ENCODE measurements at regions not wholly inside any gene's neighbourhood (a gene's known extent, or its start where the extent isn't known, plus 50 kb on each side); places are given as distances from the start of the nearest gene placed in this dataset.

GRCh38 chr5:82526540-82526939 is 248.4 kb upstream of the RPS23 start:
- H3K9me2 ChIP-seq (replicated peaks; ENCODE audit: insufficient read depth, low read length) = no peaks in the 10 kb centered on the region
- no peaks in the 10 kb centered on the region for H3K27me3 ChIP-seq (replicated peaks; ENCODE audit: insufficient read depth, low read length)
- H3K36me3 ChIP-seq (replicated peaks; ENCODE audit: insufficient read depth, low read length) = no peaks in the 10 kb centered on the region
- H3K79me2 ChIP-seq (ENCODE audit: low read length) = no peaks in the 10 kb centered on the region
- no peaks in the 10 kb centered on the region for H3F3A ChIP-seq (ENCODE audit: insufficient read depth, low read length)
- no peak overlapping the region for H3K4me2 ChIP-seq (ENCODE audit: low read depth, low read length)
- H3K4me1 ChIP-seq (ENCODE audit: low read length) = no peaks in the 10 kb centered on the region
- H3K4me3 ChIP-seq (ENCODE audit: low read length) = no peak overlapping the region
- H3K27ac ChIP-seq (ENCODE audit: low read length) = no peak overlapping the region
- H2AFZ ChIP-seq (ENCODE audit: low read length) = no peak overlapping the region
- DNase-seq = no peak
- H3K9me3 ChIP-seq (replicated peaks; ENCODE audit: insufficient read depth, low read length) = no peaks in the 10 kb centered on the region
- H4K20me1 ChIP-seq (ENCODE audit: insufficient read depth, low read length) = no peaks in the 10 kb centered on the region
- no peak for TF ChIP-seq EZH2 (optimal IDR thresholded peaks at IDR 0.05; ENCODE audit: low read depth, low read length)
- no peak for TF ChIP-seq EZH2phosphoT487 (IDR thresholded peaks at IDR 0.05; ENCODE audit: low read length)
- TF ChIP-seq CTCF (IDR thresholded peaks at IDR 0.05; ENCODE audit: low read length) = no peak
- no peak overlapping the region for H3K9ac ChIP-seq (ENCODE audit: low read length)

- no peaks in the 10 kb centered on the region for H3K79me2 ChIP-seq (ENCODE audit: low read length)
- H3K27me3 ChIP-seq (replicated peaks; ENCODE audit: insufficient read depth, low read length) = no peaks in the 10 kb centered on the region
- no peaks in the 10 kb centered on the region for H3F3A ChIP-seq (ENCODE audit: insufficient read depth, low read length)
- H4K20me1 ChIP-seq (ENCODE audit: insufficient read depth, low read length) = no peaks in the 10 kb centered on the region
- H3K9me3 ChIP-seq (replicated peaks; ENCODE audit: insufficient read depth, low read length) = no peaks in the 10 kb centered on the region
- H3K27ac ChIP-seq (ENCODE audit: low read length) = no peak overlapping the region
- no peak for TF ChIP-seq CTCF (IDR thresholded peaks at IDR 0.05; ENCODE audit: low read length)
- TF ChIP-seq EZH2phosphoT487 (IDR thresholded peaks at IDR 0.05; ENCODE audit: low read length) = no peak
- TF ChIP-seq EZH2 (optimal IDR thresholded peaks at IDR 0.05; ENCODE audit: low read depth, low read length) = no peak
- H3K36me3 ChIP-seq (replicated peaks; ENCODE audit: insufficient read depth, low read length) = no peaks in the 10 kb centered on the region
- H3K9me2 ChIP-seq (replicated peaks; ENCODE audit: insufficient read depth, low read length) = no peaks in the 10 kb centered on the region
- no peak overlapping the region for H3K4me2 ChIP-seq (ENCODE audit: low read depth, low read length)
- H3K4me3 ChIP-seq (ENCODE audit: low read length) = no peak overlapping the region
- no peak for DNase-seq
- H2AFZ ChIP-seq (ENCODE audit: low read length) = no peak overlapping the region
- no peak overlapping the region for H3K9ac ChIP-seq (ENCODE audit: low read length)
- H3K4me1 ChIP-seq (ENCODE audit: low read length) = no peaks in the 10 kb centered on the region
These were observed 247.5 kb upstream of the RPS23 start for GRCh38 chr5:82525626-82526025.

- H3K27ac ChIP-seq (ENCODE audit: low read length) = no peak overlapping the region
- no peaks in the 10 kb centered on the region for H3K4me1 ChIP-seq (ENCODE audit: low read length)
- no peaks in the 10 kb centered on the region for H3K36me3 ChIP-seq (replicated peaks; ENCODE audit: insufficient read depth, low read length)
- TF ChIP-seq EZH2 (optimal IDR thresholded peaks at IDR 0.05; ENCODE audit: low read depth, low read length) (no peak), EZH2phosphoT487 (IDR thresholded peaks at IDR 0.05; ENCODE audit: low read length) (no peak), CTCF (IDR thresholded peaks at IDR 0.05; ENCODE audit: low read length) (no peak)
- H3K27me3 ChIP-seq (replicated peaks; ENCODE audit: insufficient read depth, low read length) = no peaks in the 10 kb centered on the region
- no peak overlapping the region for H2AFZ ChIP-seq (ENCODE audit: low read length)
- no peak for DNase-seq
- no peak overlapping the region for H3K9ac ChIP-seq (ENCODE audit: low read length)
- H3K79me2 ChIP-seq (ENCODE audit: low read length) = no peaks in the 10 kb centered on the region
- no peak overlapping the region for H3K4me3 ChIP-seq (ENCODE audit: low read length)
- no peaks in the 10 kb centered on the region for H3F3A ChIP-seq (ENCODE audit: insufficient read depth, low read length)
- H3K9me3 ChIP-seq (replicated peaks; ENCODE audit: insufficient read depth, low read length) = no peaks in the 10 kb centered on the region
- H4K20me1 ChIP-seq (ENCODE audit: insufficient read depth, low read length) = no peaks in the 10 kb centered on the region
- no peaks in the 10 kb centered on the region for H3K9me2 ChIP-seq (replicated peaks; ENCODE audit: insufficient read depth, low read length)
- no peak overlapping the region for H3K4me2 ChIP-seq (ENCODE audit: low read depth, low read length)
These were observed 245.5 kb upstream of the RPS23 start for GRCh38 chr5:82523633-82524032.

All from MM.1S (cell line).